ENCODE measurements at regions not wholly inside any gene's neighbourhood (a gene's known extent, or its start where the extent isn't known, plus 50 kb on each side); places are given as distances from the start of the nearest gene placed in this dataset.
"Not testable (repeated sequence)": the region's sequence is repeated elsewhere in the genome, so short reads cannot be mapped to it uniquely, and the experiment has no call there.

DNA sequence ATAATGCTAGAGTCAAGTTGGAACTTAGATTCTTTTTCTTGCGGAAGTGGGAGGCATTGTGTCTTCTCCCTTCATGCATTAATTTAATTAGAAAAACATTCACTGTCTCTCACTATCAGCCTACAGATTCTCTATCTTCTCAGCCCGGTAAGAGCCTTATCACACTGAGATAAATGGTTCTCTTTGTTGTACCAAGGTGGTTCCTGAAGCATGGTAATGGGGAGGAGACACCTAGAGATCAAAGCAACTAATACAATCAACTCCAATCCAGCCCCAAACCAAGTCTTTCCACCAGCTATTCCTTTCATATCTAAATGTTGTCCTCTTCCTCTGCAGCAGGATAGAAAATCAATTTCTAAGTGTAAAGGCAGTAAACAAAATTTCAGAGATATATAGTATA, 210.8 kb downstream of the DAD1 start:
- H3K9ac ChIP-seq (ENCODE audit: low read depth, low read length) = no peak overlapping the region
- no peaks in the 10 kb centered on the region for H3K36me3 ChIP-seq (ENCODE audit: insufficient read depth, low read depth, low read length)
- peaks cover 11% of the 10 kb centered on the region for H3K4me1 ChIP-seq (ENCODE audit: insufficient read depth, low read length)
- no peaks in the 10 kb centered on the region for H3K9me3 ChIP-seq (ENCODE audit: insufficient read depth, low read depth, low read length)
- H3K27ac ChIP-seq (ENCODE audit: low read length) = no peak overlapping the region
- no peaks in the 10 kb centered on the region for H3K27me3 ChIP-seq (ENCODE audit: insufficient read depth, low read length)
- no peak overlapping the region for H3K4me3 ChIP-seq (ENCODE audit: low read length)

DNA sequence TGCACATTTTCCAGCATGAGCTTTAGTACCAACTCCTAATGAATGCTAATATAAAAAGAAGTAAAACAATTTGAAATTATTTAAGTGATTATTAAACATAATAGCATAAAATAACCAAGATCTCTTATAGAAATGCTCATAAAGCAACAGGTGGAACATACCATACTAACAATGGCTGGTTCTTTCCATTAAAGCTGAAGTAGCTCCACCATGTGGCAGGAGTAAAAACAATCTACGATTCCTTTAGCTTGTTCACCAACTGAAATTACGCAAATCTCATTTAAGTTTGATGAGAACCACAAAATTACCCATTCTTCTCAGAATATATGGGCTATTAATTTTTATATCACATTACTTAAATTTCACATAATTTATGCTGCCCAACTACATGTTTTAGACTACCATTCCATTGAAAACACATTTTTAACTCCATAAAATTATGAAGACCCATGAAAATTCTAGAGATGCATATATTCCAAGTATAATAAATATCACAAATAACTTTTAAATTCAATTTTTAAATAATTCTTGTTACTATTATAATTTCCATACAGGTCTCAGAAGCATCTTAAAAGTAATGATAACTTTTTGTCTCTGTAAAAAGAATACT, 213.6 kb downstream of the DAD1 start:
- Histone ChIP-seq H3K4me1 (ENCODE audit: insufficient read depth, low read length) (no peaks in the 10 kb centered on the region), H3K4me3 (ENCODE audit: low read length) (no peak overlapping the region), H3K36me3 (ENCODE audit: insufficient read depth, low read depth, low read length) (no peaks in the 10 kb centered on the region), H3K27me3 (ENCODE audit: insufficient read depth, low read length) (no peaks in the 10 kb centered on the region), H3K27ac (ENCODE audit: low read length) (no peak overlapping the region), H3K9ac (ENCODE audit: low read depth, low read length) (no peak overlapping the region), H3K9me3 (ENCODE audit: insufficient read depth, low read depth, low read length) (no peaks in the 10 kb centered on the region)

GRCh38 chr14:22370084-22370847, 218.8 kb downstream of the DAD1 start:
- Histone ChIP-seq H3K36me3 (ENCODE audit: insufficient read depth, low read depth, low read length) (no peaks in the 10 kb centered on the region), H3K27ac (ENCODE audit: low read length) (no peak overlapping the region), H3K9me3 (ENCODE audit: insufficient read depth, low read depth, low read length) (no peaks in the 10 kb centered on the region), H3K4me1 (ENCODE audit: insufficient read depth, low read length) (no peaks in the 10 kb centered on the region), H3K27me3 (ENCODE audit: insufficient read depth, low read length) (no peaks in the 10 kb centered on the region), H3K9ac (ENCODE audit: low read depth, low read length) (no peak overlapping the region), H3K4me3 (ENCODE audit: low read length) (no peak overlapping the region)

GRCh38 chr14:22358726-22359125, 230.3 kb downstream of the DAD1 start:
- no peaks in the 10 kb centered on the region for H3K9me3 ChIP-seq (ENCODE audit: insufficient read depth, low read depth, low read length)

GRCh38 chr14:22349281-22349680, 239.7 kb downstream of the DAD1 start:
- peaks cover 14% of the 10 kb centered on the region; the same call in 1 of the 2 replicates for H3K9me3 ChIP-seq (ENCODE audit: insufficient read depth, low read depth, low read length)
- H3K9ac ChIP-seq (ENCODE audit: low read depth, low read length); H3K27ac ChIP-seq (ENCODE audit: low read length); H3K4me1 ChIP-seq (ENCODE audit: insufficient read depth, low read length); H3K4me3 ChIP-seq (ENCODE audit: low read length); H3K27me3 ChIP-seq (ENCODE audit: insufficient read depth, low read length); H3K36me3 ChIP-seq (ENCODE audit: insufficient read depth, low read depth, low read length): not testable (repeated sequence)

More at GRCh38 chr14:22358726-22359125, 230.3 kb downstream of the DAD1 start:
- H3K36me3 ChIP-seq (ENCODE audit: insufficient read depth, low read depth, low read length) = no peaks in the 10 kb centered on the region
- no peaks in the 10 kb centered on the region for H3K4me1 ChIP-seq (ENCODE audit: insufficient read depth, low read length)
- no peaks in the 10 kb centered on the region for H3K27me3 ChIP-seq (ENCODE audit: insufficient read depth, low read length)
- H3K4me3 ChIP-seq (ENCODE audit: low read length) = no peak overlapping the region
- H3K27ac ChIP-seq (ENCODE audit: low read length) = no peak overlapping the region
- H3K9ac ChIP-seq (ENCODE audit: low read depth, low read length) = no peak overlapping the region

DNA sequence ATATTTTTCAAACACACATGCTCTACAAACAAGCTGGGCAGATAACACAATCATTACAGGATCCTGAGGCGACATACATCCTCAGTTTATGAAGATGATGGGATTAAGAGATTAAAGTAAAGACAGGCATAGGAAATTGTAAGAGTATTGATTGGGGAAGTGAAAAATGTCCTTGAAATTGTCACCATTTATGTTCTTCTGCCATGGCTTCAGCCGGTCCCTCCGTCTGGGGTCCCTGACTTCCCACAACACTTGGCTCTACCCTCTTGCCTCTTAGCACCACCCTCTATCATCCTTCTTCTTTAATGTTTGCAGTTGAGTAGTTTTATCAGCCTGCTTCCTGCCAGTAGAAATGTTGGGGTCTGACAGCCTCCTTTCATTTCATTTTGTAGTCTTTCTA, 244.4 kb downstream of the DAD1 start:
- Histone ChIP-seq H3K4me3 (ENCODE audit: low read length) (no peak overlapping the region), H3K27ac (ENCODE audit: low read length) (no peak overlapping the region), H3K36me3 (ENCODE audit: insufficient read depth, low read depth, low read length) (no peaks in the 10 kb centered on the region), H3K27me3 (ENCODE audit: insufficient read depth, low read length) (no peaks in the 10 kb centered on the region), H3K9me3 (ENCODE audit: insufficient read depth, low read depth, low read length) (peaks cover 26% of the 10 kb centered on the region; the same call in 1 of the 2 replicates), H3K9ac (ENCODE audit: low read depth, low read length) (no peak overlapping the region), H3K4me1 (ENCODE audit: insufficient read depth, low read length) (no peaks in the 10 kb centered on the region)

DNA sequence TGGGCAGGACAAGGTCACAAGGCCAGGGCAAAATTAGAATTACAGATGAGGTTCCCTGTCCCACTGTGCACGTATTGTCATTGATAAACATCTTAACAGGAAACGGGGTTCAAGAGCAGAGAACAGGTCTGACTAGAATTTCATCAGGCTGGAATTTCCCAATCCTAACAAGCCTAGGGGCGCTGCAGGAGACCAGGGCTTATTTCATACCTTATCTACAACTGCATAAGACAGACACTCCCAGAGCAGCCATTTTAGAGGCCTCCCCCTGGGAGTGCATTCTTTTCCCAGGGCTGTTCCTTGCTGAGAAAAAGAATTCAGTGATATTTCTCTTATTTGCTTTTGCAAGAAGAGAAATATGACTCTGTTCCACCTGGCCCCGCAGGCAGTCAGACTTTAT, 244.8 kb downstream of the DAD1 start:
- not testable (repeated sequence) for H3K4me3 ChIP-seq (ENCODE audit: low read length); H3K27me3 ChIP-seq (ENCODE audit: insufficient read depth, low read length); H3K27ac ChIP-seq (ENCODE audit: low read length); H3K4me1 ChIP-seq (ENCODE audit: insufficient read depth, low read length); H3K9ac ChIP-seq (ENCODE audit: low read depth, low read length); H3K36me3 ChIP-seq (ENCODE audit: insufficient read depth, low read depth, low read length)
- peaks cover 26% of the 10 kb centered on the region; the same call in 1 of the 2 replicates for H3K9me3 ChIP-seq (ENCODE audit: insufficient read depth, low read depth, low read length)

- no peaks in the 10 kb centered on the region for H3K36me3 ChIP-seq (ENCODE audit: insufficient read depth, low read depth, low read length)
- H3K9ac ChIP-seq (ENCODE audit: low read depth, low read length) = no peak overlapping the region
- H3K9me3 ChIP-seq (ENCODE audit: insufficient read depth, low read depth, low read length) = peaks cover 26% of the 10 kb centered on the region; the same call in 1 of the 2 replicates
- H3K4me1 ChIP-seq (ENCODE audit: insufficient read depth, low read length) = no peaks in the 10 kb centered on the region
- no peak overlapping the region for H3K4me3 ChIP-seq (ENCODE audit: low read length)
- no peak overlapping the region for H3K27ac ChIP-seq (ENCODE audit: low read length)
- H3K27me3 ChIP-seq (ENCODE audit: insufficient read depth, low read length) = no peaks in the 10 kb centered on the region
These were observed 248.0 kb downstream of the DAD1 start for GRCh38 chr14:22341049-22341448.

DNA sequence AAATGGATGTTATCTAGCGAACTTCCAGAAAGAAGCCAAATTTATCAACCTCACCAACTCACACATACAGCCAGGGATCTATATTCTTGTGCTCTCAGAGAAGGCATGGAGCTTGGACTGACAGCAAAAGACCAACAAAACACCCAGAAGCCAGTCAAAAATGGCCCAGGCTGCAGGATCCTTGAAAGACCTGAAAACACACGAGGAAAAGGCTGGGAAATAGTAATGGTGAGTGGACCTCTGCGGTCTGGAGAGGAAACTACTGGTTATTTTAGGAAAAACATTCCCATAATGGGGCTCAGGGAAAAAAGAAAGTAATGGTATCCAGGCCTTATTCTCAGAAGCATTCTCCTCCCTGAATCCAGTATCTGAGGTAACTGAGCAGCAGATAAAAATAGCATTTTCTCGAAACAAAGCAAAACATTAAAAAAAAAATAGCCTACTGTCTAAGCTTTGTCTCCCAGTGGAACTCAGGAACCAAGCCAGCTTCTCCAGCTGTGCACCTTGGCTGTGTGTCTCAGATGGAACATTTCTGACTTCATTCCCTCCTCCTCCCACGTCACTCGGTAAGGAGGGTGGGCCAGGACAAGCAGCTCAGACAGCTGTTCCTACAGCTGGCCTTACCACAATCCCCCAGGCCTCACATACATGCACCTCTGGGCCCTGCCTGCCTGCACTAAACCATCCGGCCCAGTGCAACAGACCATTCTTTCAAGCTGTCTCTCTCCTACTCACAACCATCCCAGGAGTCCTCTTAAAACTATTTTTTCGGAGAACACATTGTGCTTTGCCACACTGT, 249.9 kb downstream of the DAD1 start:
- H3K4me1 ChIP-seq (ENCODE audit: insufficient read depth, low read length) = peaks cover 5% of the 10 kb centered on the region
- H3K27me3 ChIP-seq (ENCODE audit: insufficient read depth, low read length) = no peaks in the 10 kb centered on the region
- no peak overlapping the region for H3K27ac ChIP-seq (ENCODE audit: low read length)

DNA sequence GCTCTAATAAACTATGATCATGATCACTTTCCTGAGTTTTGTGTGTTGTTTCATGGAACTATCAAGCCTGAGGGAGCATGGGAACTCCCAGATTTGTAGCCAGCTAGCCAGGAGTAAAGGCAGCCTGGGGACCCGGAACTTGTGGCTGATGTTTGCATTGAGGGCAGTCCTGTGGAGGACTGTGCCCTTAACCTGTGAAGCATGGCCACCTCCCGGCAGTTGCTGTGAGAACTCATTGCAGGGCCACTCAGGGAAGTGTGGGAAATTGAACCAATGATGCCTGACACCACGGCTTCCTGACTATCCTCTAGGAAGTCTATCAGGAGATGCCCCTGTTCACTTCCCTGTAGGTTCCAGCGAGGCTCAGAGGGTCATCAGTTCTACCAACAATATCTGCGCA, 250.6 kb downstream of the DAD1 start:
- no peak overlapping the region for H3K9ac ChIP-seq (ENCODE audit: low read depth, low read length)
- peaks cover 2% of the 10 kb centered on the region; the same call in 1 of the 2 replicates for H3K9me3 ChIP-seq (ENCODE audit: insufficient read depth, low read depth, low read length)
- no peak overlapping the region for H3K27ac ChIP-seq (ENCODE audit: low read length)
- H3K4me1 ChIP-seq (ENCODE audit: insufficient read depth, low read length) = peaks cover 13% of the 10 kb centered on the region
- H3K4me3 ChIP-seq (ENCODE audit: low read length) = no peak overlapping the region
- H3K36me3 ChIP-seq (ENCODE audit: insufficient read depth, low read depth, low read length) = no peaks in the 10 kb centered on the region
- H3K27me3 ChIP-seq (ENCODE audit: insufficient read depth, low read length) = no peaks in the 10 kb centered on the region

More for the DNA sequence above, 249.9 kb downstream of the DAD1 start:
- peaks cover 10% of the 10 kb centered on the region; the same call in 1 of the 2 replicates for H3K9me3 ChIP-seq (ENCODE audit: insufficient read depth, low read depth, low read length)
- H3K9ac ChIP-seq (ENCODE audit: low read depth, low read length) = no peak overlapping the region
- no peak overlapping the region for H3K4me3 ChIP-seq (ENCODE audit: low read length)
- H3K36me3 ChIP-seq (ENCODE audit: insufficient read depth, low read depth, low read length) = no peaks in the 10 kb centered on the region

DNA sequence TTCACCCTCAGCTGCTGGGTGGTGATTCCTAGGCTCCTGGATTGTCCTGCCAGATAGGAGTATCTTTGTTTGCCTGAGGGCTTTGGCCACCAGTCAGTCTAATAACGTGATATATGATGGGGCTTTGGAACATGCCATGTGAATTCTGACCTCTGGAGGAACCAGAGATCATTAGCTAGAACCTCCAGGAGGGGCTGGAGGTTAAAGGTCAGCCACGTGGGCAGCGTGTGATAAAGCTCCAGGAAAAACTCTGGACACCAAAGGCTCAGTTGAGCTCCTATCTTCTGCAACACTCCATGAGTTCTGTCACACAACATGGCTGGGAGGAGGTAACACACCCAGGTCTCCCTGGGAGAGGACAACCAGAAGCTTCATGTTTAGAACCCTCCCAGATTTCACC, 251.1 kb downstream of the DAD1 start:
- Histone ChIP-seq H3K4me1 (ENCODE audit: insufficient read depth, low read length) (peaks cover 17% of the 10 kb centered on the region), H3K9me3 (ENCODE audit: insufficient read depth, low read depth, low read length) (no peaks in the 10 kb centered on the region), H3K9ac (ENCODE audit: low read depth, low read length) (no peak overlapping the region), H3K4me3 (ENCODE audit: low read length) (no peak overlapping the region), H3K36me3 (ENCODE audit: insufficient read depth, low read depth, low read length) (no peaks in the 10 kb centered on the region), H3K27me3 (ENCODE audit: insufficient read depth, low read length) (no peaks in the 10 kb centered on the region), H3K27ac (ENCODE audit: low read length) (no peak overlapping the region)

All from iPS-20b (cell line).